ENCODE measurements at regions not wholly inside any gene's neighbourhood (a gene's known extent, or its start where the extent isn't known, plus 50 kb on each side); places are given as distances from the start of the nearest gene placed in this dataset.

DNA sequence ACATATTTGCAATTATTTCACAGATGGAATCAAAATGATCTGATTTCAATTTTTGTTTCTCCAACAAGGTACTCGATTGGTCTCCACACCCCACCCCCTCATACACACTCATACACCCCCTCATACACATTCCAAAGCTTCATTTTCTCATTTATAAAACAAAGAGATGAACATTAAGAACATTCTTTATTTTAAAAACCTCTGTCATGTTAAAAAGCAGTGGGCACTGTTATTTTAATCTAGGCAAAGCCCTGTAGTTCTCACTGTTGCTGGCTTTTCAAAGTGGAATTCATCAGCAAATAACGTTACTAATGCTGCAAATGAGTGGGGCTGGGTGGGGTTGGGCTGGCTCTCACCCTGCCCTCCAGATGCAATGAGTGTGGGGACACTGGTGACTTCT lies 289.6 kb upstream of the ASIC2 start:
- TF ChIP-seq, protein P1, sequence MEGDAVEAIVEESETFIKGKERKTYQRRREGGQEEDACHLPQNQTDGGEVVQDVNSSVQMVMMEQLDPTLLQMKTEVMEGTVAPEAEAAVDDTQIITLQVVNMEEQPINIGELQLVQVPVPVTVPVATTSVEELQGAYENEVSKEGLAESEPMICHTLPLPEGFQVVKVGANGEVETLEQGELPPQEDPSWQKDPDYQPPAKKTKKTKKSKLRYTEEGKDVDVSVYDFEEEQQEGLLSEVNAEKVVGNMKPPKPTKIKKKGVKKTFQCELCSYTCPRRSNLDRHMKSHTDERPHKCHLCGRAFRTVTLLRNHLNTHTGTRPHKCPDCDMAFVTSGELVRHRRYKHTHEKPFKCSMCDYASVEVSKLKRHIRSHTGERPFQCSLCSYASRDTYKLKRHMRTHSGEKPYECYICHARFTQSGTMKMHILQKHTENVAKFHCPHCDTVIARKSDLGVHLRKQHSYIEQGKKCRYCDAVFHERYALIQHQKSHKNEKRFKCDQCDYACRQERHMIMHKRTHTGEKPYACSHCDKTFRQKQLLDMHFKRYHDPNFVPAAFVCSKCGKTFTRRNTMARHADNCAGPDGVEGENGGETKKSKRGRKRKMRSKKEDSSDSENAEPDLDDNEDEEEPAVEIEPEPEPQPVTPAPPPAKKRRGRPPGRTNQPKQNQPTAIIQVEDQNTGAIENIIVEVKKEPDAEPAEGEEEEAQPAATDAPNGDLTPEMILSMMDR (IDR thresholded peaks at IDR 0.05) = no peak
- no peaks in the 10 kb centered on the region for H3K9me3 ChIP-seq
- DNase-seq (ENCODE audit: low spot score) = no peak

DNA sequence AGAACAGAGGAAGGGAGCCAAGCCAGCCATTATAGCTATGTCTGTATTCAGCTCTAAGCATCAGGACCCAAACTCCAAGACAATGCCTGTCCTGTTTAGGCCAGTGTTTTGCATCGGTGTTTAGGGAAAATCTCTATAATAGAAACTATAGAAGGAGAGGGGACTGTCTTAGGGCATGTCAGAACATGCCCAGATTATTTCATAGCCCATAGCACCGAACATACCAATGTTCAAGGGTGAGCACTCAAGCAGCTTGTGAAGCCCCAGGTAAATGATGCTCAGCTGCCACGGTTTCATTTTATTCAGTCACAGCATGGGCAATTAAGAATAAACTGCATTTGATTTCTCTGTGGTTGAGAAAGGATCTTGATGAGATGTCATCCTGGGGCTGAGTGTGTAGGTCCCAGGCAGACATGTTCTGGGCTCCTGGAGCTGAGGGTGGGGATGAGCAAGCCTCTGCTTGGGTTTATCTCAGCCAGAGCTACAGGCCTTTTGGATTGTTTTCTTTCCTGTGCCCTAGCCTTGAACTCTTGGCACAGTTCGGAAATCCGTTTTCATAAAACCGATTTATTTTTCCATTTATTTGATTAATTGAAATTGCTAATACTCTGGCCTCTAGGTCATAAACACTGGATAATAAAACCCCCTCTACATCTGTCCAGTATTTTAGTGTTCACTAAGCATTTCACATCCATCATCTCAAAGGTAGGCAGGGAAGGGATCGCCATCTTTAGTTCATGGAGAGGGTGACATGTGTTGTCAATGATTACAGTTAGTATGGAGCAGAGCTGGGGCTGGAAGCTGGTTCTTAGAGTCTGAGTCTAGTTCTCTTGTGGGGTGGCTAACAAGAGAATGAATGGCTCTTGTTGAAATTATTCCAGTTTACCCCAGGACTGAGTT lies 290.7 kb upstream of the ASIC2 start:
- Histone ChIP-seq H3K27ac (no peak overlapping the region), H3K4me1 (no peaks in the 10 kb centered on the region), H3K9me3 (no peaks in the 10 kb centered on the region), H3K4me3 (no peak overlapping the region), H3K27me3 (no peaks in the 10 kb centered on the region), H3K36me3 (no peaks in the 10 kb centered on the region)
- no peak for DNase-seq (ENCODE audit: low spot score)
- TF ChIP-seq, protein P1 (IDR thresholded peaks at IDR 0.05) = no peak

More for the DNA sequence above, 289.6 kb upstream of the ASIC2 start:
- H3K36me3 ChIP-seq = no peaks in the 10 kb centered on the region
- no peaks in the 10 kb centered on the region for H3K27me3 ChIP-seq
- no peak overlapping the region for H3K4me3 ChIP-seq
- no peak overlapping the region for H3K27ac ChIP-seq
- no peaks in the 10 kb centered on the region for H3K4me1 ChIP-seq

DNA sequence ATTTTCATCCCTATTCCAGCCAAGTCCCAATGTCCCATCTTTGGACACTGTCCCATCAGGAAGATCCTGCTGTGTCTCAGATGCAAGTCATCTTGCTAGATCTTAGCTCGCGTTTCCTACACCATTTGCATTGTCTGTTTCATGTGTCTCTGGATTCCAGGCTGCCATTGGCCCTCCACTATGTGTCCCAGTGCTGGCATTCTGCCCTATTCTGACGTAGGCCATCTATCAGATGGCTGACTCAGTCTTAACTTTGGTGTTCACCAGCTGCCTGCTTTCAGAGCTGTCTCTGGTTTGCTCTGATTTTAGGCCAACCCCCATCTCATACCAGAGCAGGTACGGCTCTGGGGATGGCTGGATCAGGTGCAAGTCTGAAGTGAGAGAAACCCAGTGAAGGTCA lies 300.9 kb upstream of the ASIC2 start:
- H3K4me1 ChIP-seq = no peaks in the 10 kb centered on the region
- H3K36me3 ChIP-seq = no peaks in the 10 kb centered on the region
- DNase-seq (ENCODE audit: low spot score) = no peak
- TF ChIP-seq, protein P1 (IDR thresholded peaks at IDR 0.05) = no peak
- H3K4me3 ChIP-seq = no peak overlapping the region
- H3K27me3 ChIP-seq = no peaks in the 10 kb centered on the region
- H3K9me3 ChIP-seq = no peaks in the 10 kb centered on the region
- H3K27ac ChIP-seq = no peak overlapping the region

DNA sequence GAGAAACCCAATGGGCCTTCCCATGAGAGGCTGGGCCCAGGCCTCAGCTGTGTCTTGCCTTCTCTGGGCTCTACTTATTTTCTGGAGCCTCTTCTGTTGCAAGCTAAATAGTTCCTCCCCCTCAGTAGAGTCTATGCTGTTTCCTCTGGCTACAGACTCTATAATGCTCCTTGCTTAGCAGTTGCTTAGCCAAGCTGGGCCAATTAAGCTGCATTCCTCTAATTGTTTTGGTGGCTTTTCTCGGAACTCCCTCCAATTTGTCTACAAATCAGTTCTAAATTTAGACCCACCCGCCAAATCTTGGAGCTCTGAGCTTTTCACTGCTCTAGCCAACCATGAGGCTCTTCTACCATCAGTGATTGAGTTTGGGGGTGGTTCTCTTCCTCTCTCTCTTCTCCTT lies 302.7 kb upstream of the ASIC2 start:
- TF ChIP-seq, protein P1 (IDR thresholded peaks at IDR 0.05) = no peak
- H3K9me3 ChIP-seq = no peaks in the 10 kb centered on the region
- no peaks in the 10 kb centered on the region for H3K36me3 ChIP-seq
- no peak overlapping the region for H3K27ac ChIP-seq
- H3K27me3 ChIP-seq = no peaks in the 10 kb centered on the region
- no peak overlapping the region for H3K4me3 ChIP-seq
- no peaks in the 10 kb centered on the region for H3K4me1 ChIP-seq
- no peak for DNase-seq (ENCODE audit: low spot score)

DNA sequence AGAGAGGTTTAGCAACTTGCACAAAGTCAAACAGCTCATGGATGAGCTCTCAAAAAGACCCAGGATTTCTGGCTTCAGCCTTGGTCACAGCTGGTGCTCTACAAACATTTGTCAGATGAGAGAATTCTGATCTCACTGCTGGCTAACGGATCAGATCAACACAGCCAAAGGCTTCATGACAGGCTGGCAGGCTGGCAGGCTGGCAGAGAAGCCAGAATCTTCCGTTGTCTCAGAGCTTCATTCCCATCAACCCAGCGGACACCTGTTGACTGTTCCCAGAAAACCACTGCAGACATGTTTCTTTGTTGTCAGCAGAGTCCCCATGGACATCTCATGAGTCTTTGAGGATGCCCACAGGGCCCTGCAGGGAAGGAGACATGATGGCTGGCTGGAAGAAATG lies 303.8 kb upstream of the ASIC2 start:
- Histone ChIP-seq H3K27ac (no peak overlapping the region), H3K4me1 (no peaks in the 10 kb centered on the region), H3K27me3 (no peaks in the 10 kb centered on the region), H3K4me3 (no peak overlapping the region), H3K9me3 (no peaks in the 10 kb centered on the region), H3K36me3 (no peaks in the 10 kb centered on the region)
- TF ChIP-seq, protein P1 (IDR thresholded peaks at IDR 0.05) = no peak
- no peak for DNase-seq (ENCODE audit: low spot score)

DNA sequence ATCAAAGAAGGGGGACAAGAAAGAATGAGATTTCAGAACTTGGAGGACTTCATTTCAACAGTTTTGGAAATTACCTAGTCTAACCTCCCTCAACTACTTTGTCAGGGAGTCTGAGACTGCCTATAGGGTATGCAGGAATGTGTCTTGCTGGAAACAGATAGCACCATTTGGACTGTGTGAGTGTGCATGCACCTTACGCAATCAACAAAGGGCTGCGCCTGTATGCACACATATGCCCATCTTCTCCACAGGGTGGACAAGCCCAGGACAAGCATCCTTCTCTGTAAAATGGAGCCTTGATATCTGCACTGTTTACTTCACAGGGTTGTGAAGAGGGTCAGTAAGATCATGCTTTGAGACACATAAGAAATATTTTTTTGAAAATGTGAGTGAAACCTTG lies 305.7 kb upstream of the ASIC2 start:
- no peaks in the 10 kb centered on the region for H3K27me3 ChIP-seq
- TF ChIP-seq, protein P1 (IDR thresholded peaks at IDR 0.05) = no peak
- no peak overlapping the region for H3K27ac ChIP-seq
- DNase-seq (ENCODE audit: low spot score) = no peak
- no peaks in the 10 kb centered on the region for H3K36me3 ChIP-seq
- no peaks in the 10 kb centered on the region for H3K9me3 ChIP-seq
- no peaks in the 10 kb centered on the region for H3K4me1 ChIP-seq
- no peak overlapping the region for H3K4me3 ChIP-seq
